ENCODE measurements at regions not wholly inside any gene's neighbourhood (a gene's known extent, or its start where the extent isn't known, plus 50 kb on each side); places are given as distances from the start of the nearest gene placed in this dataset.

DNA sequence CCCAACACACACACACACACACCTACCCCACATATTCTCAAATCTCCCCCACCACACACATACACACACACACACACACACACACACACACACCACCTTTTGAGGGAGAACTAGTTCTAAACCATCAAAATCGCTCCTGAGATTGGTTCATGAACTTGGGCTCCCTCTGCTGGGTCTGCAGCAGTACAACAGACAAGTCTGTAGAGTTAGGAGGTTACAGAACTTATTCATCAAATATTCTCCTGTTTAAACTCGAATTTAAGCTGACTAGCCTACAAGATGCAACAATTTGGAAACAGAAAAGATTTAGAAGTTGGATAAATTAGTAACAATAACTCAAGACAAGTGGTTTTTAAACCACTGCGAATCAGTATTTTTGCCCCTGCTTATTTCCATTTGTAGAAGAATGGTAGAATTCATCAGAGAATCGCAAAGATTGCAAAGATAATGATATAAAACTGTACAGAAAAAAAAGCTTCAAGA lies 136.4 kb upstream of the USP15 start:
- H3K4me1 ChIP-seq (ENCODE audit: control insufficient read depth, insufficient read depth, low read length, poor library complexity, severe bottlenecking) = no peaks in the 10 kb centered on the region
- no peak overlapping the region for H3K4me3 ChIP-seq (ENCODE audit: low read depth, low read length)
- H3K4me3 Mint-ChIP-seq = no peak overlapping the region
- peaks cover 0 to 6% (median 2%) of the 10 kb centered on the region in 4 donors for H3K4me1 Mint-ChIP-seq
- peaks cover 2% of the 10 kb centered on the region for H3K27me3 ChIP-seq (ENCODE audit: control insufficient read depth, insufficient read depth, low read length)
- no peak overlapping the region for H3K27ac ChIP-seq (ENCODE audit: insufficient read depth, low read length, poor library complexity, severe bottlenecking)
- H3K9me3 Mint-ChIP-seq = no peaks in the 10 kb centered on the region
- H3K36me3 ChIP-seq (ENCODE audit: control insufficient read depth, insufficient read depth, low read length) = no peaks in the 10 kb centered on the region
- no peaks in the 10 kb centered on the region for H3K36me3 Mint-ChIP-seq
- no peaks in the 10 kb centered on the region for H3K9me3 ChIP-seq (ENCODE audit: control insufficient read depth in 2 of 2, low read length in 2 of 2)
- peak; percentile 39 to 72 for ATAC-seq (ENCODE audit: low read depth in 2 of 2)
- H3K27ac Mint-ChIP-seq = peak overlapping the region in 1 of 3 donors; percentile 33
- peak; percentile 4 to 57 (median 40) for DNase-seq
- H3K27me3 Mint-ChIP-seq = peaks cover 8% of the 10 kb centered on the region

DNA sequence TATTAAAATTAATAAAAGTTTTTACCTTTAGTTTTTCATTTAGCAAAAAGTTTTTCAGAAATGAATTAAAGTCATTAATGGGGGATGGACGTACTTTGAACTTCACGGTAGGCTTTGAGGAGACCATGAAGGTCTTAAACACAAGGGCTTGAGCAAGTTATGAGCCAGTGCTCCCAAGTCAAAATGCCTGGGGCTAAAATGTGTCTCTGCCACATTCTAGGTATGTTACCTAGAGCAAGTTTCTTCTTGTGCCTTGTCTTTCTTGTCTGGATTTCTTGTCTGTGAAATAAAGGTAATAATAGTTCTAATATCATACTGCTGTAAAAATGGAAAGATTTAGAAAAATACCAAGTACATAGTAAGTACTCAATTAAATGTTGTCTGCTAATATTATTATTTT lies 132.7 kb upstream of the USP15 start:
- Histone ChIP-seq H3K27me3 (ENCODE audit: control insufficient read depth, insufficient read depth, low read length) (peaks cover 2% of the 10 kb centered on the region), H3K27ac (ENCODE audit: insufficient read depth, low read length, poor library complexity, severe bottlenecking) (no peak overlapping the region), H3K36me3 (ENCODE audit: control insufficient read depth, insufficient read depth, low read length) (no peaks in the 10 kb centered on the region), H3K9me3 (ENCODE audit: control insufficient read depth in 2 of 2, low read length in 2 of 2) (no peaks in the 10 kb centered on the region), H3K4me3 (ENCODE audit: low read depth, low read length) (no peak overlapping the region), H3K4me1 (ENCODE audit: control insufficient read depth, insufficient read depth, low read length, poor library complexity, severe bottlenecking) (no peaks in the 10 kb centered on the region)
- Mint-ChIP-seq H3K27me3 (peaks cover 8% of the 10 kb centered on the region), H3K4me1 (peaks cover 0 to 10% (median 3%) of the 10 kb centered on the region in 4 donors), H3K4me3 (no peak overlapping the region), H3K9me3 (no peaks in the 10 kb centered on the region), H3K27ac (no peak overlapping the region), H3K36me3 (no peaks in the 10 kb centered on the region)
- ATAC-seq (ENCODE audit: low read depth in 2 of 2) (no peak), DNase-seq (no peak)

- Mint-ChIP-seq H3K27me3 (peaks cover 4% of the 10 kb centered on the region), H3K4me3 (no peak overlapping the region), H3K4me1 (peaks cover 0 to 10% (median 3%) of the 10 kb centered on the region in 4 donors), H3K9me3 (no peaks in the 10 kb centered on the region), H3K27ac (no peak overlapping the region), H3K36me3 (no peaks in the 10 kb centered on the region)
- no peaks in the 10 kb centered on the region for H3K36me3 ChIP-seq (ENCODE audit: control insufficient read depth, insufficient read depth, low read length)
- H3K9me3 ChIP-seq (ENCODE audit: control insufficient read depth in 2 of 2, low read length in 2 of 2) = no peaks in the 10 kb centered on the region
- H3K27me3 ChIP-seq (ENCODE audit: control insufficient read depth, insufficient read depth, low read length) = no peaks in the 10 kb centered on the region
- H3K4me1 ChIP-seq (ENCODE audit: control insufficient read depth, insufficient read depth, low read length, poor library complexity, severe bottlenecking) = no peaks in the 10 kb centered on the region
- H3K27ac ChIP-seq (ENCODE audit: insufficient read depth, low read length, poor library complexity, severe bottlenecking) = no peak overlapping the region
- DNase-seq (no peak), ATAC-seq (ENCODE audit: low read depth in 2 of 2) (no peak)
- no peak overlapping the region for H3K4me3 ChIP-seq (ENCODE audit: low read depth, low read length)
These were observed 131.8 kb upstream of the USP15 start for GRCh38 chr12:62128175-62128975.

DNA sequence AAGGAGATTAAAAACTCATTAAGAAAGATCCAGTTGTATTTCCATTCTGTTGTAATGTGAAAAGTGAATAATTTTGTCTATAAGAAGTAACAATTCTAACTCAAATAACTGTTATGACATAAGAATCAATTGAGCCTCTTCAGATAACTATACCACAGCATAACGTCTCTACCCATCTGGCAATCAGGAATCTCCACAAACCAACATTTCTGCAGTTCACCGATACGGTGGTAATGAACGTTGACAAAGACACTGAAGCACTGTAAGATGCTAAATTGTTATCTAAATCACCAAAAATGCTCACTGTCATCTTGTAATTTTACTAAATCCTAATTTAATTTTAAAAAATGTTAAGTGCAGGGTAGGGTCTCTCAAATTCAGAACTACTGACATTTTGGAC lies 130.9 kb upstream of the USP15 start:
- no peaks in the 10 kb centered on the region for H3K36me3 ChIP-seq (ENCODE audit: control insufficient read depth, insufficient read depth, low read length)
- H3K4me3 Mint-ChIP-seq = no peak overlapping the region
- no peaks in the 10 kb centered on the region for H3K9me3 Mint-ChIP-seq
- H3K36me3 Mint-ChIP-seq = no peaks in the 10 kb centered on the region
- no peak overlapping the region for H3K27ac Mint-ChIP-seq
- H3K4me1 ChIP-seq (ENCODE audit: control insufficient read depth, insufficient read depth, low read length, poor library complexity, severe bottlenecking) = no peaks in the 10 kb centered on the region
- H3K27ac ChIP-seq (ENCODE audit: insufficient read depth, low read length, poor library complexity, severe bottlenecking) = no peak overlapping the region
- H3K4me3 ChIP-seq (ENCODE audit: low read depth, low read length) = no peak overlapping the region
- H3K9me3 ChIP-seq (ENCODE audit: control insufficient read depth in 2 of 2, low read length in 2 of 2) = no peaks in the 10 kb centered on the region
- H3K27me3 ChIP-seq (ENCODE audit: control insufficient read depth, insufficient read depth, low read length) = no peaks in the 10 kb centered on the region
- H3K27me3 Mint-ChIP-seq = peaks cover 4% of the 10 kb centered on the region
- peaks cover 0 to 7% (median under 1%) of the 10 kb centered on the region in 4 donors for H3K4me1 Mint-ChIP-seq
- ATAC-seq (ENCODE audit: low read depth in 2 of 2) (no peak), DNase-seq (no peak)

DNA sequence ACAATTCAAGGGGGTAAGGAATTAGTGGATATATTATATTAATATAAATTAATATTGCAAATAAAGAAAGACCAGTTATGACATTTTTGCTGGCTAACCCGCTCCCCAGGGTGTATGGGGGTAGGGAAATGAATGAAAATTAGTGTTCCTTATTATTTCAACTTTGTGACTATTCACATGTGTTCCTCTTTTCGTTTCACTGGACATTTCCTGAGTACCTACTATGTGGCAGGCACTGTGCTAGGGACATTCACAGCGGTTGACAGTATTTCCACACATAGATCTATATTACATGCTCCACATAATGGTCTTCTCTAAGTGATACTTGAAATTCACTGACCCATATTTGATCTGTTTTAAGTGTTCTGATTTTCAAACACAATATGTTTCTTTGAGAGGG lies 129.8 kb upstream of the USP15 start:
- no peaks in the 10 kb centered on the region for H3K36me3 Mint-ChIP-seq
- DNase-seq = no peak
- H3K27me3 Mint-ChIP-seq = peaks cover 4% of the 10 kb centered on the region

GRCh38 chr12:62130834-62131552 lies 129.2 kb upstream of the USP15 start:
- no peaks in the 10 kb centered on the region for H3K27me3 ChIP-seq (ENCODE audit: control insufficient read depth, insufficient read depth, low read length)
- no peaks in the 10 kb centered on the region for H3K9me3 Mint-ChIP-seq
- H3K27ac ChIP-seq (ENCODE audit: insufficient read depth, low read length, poor library complexity, severe bottlenecking) = no peak overlapping the region
- no peak overlapping the region for H3K4me3 ChIP-seq (ENCODE audit: low read depth, low read length)
- no peaks in the 10 kb centered on the region for H3K36me3 Mint-ChIP-seq
- peaks cover 0 to 7% (median under 1%) of the 10 kb centered on the region in 4 donors for H3K4me1 Mint-ChIP-seq
- ATAC-seq (ENCODE audit: low read depth in 2 of 2) (no peak), DNase-seq (no peak)
- peak overlapping the region in 1 of 4 donors; percentile 40 for H3K4me3 Mint-ChIP-seq
- H3K4me1 ChIP-seq (ENCODE audit: control insufficient read depth, insufficient read depth, low read length, poor library complexity, severe bottlenecking) = no peaks in the 10 kb centered on the region
- H3K36me3 ChIP-seq (ENCODE audit: control insufficient read depth, insufficient read depth, low read length) = no peaks in the 10 kb centered on the region
- peaks cover 4% of the 10 kb centered on the region for H3K27me3 Mint-ChIP-seq
- H3K27ac Mint-ChIP-seq = no peak overlapping the region
- H3K9me3 ChIP-seq (ENCODE audit: control insufficient read depth in 2 of 2, low read length in 2 of 2) = no peaks in the 10 kb centered on the region

More for the DNA sequence above, 129.8 kb upstream of the USP15 start:
- Histone ChIP-seq H3K4me3 (ENCODE audit: low read depth, low read length) (no peak overlapping the region), H3K4me1 (ENCODE audit: control insufficient read depth, insufficient read depth, low read length, poor library complexity, severe bottlenecking) (no peaks in the 10 kb centered on the region), H3K36me3 (ENCODE audit: control insufficient read depth, insufficient read depth, low read length) (no peaks in the 10 kb centered on the region), H3K27me3 (ENCODE audit: control insufficient read depth, insufficient read depth, low read length) (no peaks in the 10 kb centered on the region), H3K9me3 (ENCODE audit: control insufficient read depth in 2 of 2, low read length in 2 of 2) (no peaks in the 10 kb centered on the region), H3K27ac (ENCODE audit: insufficient read depth, low read length, poor library complexity, severe bottlenecking) (no peak overlapping the region)
- H3K4me1 Mint-ChIP-seq = peaks cover 0 to 7% (median under 1%) of the 10 kb centered on the region in 4 donors
- no peak overlapping the region for H3K4me3 Mint-ChIP-seq
- no peak overlapping the region for H3K27ac Mint-ChIP-seq
- H3K9me3 Mint-ChIP-seq = no peaks in the 10 kb centered on the region
- no peak for ATAC-seq (ENCODE audit: low read depth in 2 of 2)

DNA sequence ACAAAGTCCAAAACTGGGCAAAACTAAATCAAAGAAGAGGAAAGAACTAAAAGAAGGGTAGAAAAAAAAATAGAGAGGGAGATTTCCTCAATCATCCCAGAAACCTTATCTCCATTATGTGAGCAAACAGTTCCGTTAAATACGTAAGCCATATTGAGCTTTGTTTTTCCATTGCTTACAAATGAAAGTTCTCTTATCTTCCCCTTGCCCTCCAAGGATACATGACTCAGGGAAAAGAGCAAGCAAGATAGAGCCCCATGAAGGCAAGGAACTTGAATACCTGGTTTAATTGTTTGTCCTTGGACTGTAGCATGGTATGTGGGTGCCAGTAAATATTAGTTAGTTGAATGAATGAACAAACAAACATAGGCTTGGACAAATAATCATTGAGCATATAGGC lies 126.8 kb upstream of the USP15 start:
- no peak for DNase-seq

More for the DNA sequence above, 126.8 kb upstream of the USP15 start:
- Histone ChIP-seq H3K4me1 (ENCODE audit: control insufficient read depth, insufficient read depth, low read length, poor library complexity, severe bottlenecking) (no peaks in the 10 kb centered on the region), H3K36me3 (ENCODE audit: control insufficient read depth, insufficient read depth, low read length) (no peaks in the 10 kb centered on the region), H3K27ac (ENCODE audit: insufficient read depth, low read length, poor library complexity, severe bottlenecking) (no peak overlapping the region), H3K4me3 (ENCODE audit: low read depth, low read length) (no peak overlapping the region), H3K9me3 (ENCODE audit: control insufficient read depth in 2 of 2, low read length in 2 of 2) (no peaks in the 10 kb centered on the region), H3K27me3 (ENCODE audit: control insufficient read depth, insufficient read depth, low read length) (no peaks in the 10 kb centered on the region)
- no peak for ATAC-seq (ENCODE audit: low read depth in 2 of 2)
- H3K36me3 Mint-ChIP-seq = no peaks in the 10 kb centered on the region
- peaks cover 1% of the 10 kb centered on the region for H3K27me3 Mint-ChIP-seq
- H3K27ac Mint-ChIP-seq = no peak overlapping the region
- H3K4me1 Mint-ChIP-seq = peaks cover 0 to 6% (median under 1%) of the 10 kb centered on the region in 4 donors
- H3K9me3 Mint-ChIP-seq = no peaks in the 10 kb centered on the region
- H3K4me3 Mint-ChIP-seq = no peak overlapping the region
